T-helper 22 cell (primary cell): ENCODE measurements at regions not wholly inside any gene's neighbourhood (a gene's known extent, or its start where the extent isn't known, plus 50 kb on each side); places are given as distances from the start of the nearest gene placed in this dataset.

Experiments used
- DNase-seq: peaks from one replicate; pipeline ENCODE4 v3.0.0-alpha.2; 2020; ENCODE audit warnings: low read depth

DNA sequence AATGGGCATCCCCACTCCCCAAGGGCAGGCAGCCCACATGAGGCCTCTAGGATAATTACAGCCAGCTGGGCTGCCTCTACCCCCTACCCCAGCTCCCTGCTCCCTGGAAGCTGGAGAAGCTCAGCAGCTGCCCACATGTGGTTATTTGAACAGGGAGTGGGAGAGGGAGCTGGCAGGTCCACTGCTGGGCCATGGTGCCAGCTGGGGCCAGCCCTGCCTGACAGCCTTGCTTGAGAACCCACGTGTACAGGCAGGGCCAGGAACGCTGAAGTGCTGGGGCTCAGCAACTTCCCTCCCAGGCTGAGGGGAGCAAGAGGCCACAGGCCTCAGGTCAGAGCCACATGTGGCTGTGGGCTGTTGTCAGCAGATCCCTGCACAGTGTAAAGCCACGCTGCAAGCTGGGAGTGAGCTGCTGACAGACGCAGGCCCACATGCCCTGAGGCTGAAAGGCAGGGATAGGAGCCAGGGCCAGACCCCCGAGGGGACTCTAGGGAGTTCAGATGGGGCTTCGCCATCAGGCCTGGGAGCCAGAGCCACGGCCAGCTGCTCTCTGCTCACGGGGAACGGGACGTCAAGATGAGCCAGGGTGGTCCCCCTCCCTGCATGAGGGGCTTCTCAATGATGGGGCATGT, 129.0 kb downstream of the SYF2 start:
- DNase-seq, result no peak

GRCh38 chr1:25100151-25100833, 132.0 kb downstream of the SYF2 start:
- DNase-seq, result no peak

- DNase-seq, result no peak
Measured at GRCh38 chr1:25099343-25099951, 132.9 kb downstream of the SYF2 start.

- DNase-seq, result no peak
Measured at GRCh38 chr1:25098717-25099116, 133.6 kb downstream of the SYF2 start.

GRCh38 chr1:25096307-25097150, 135.8 kb downstream of the SYF2 start:
- no peak for DNase-seq

GRCh38 chr1:25095635-25096200, 136.6 kb downstream of the SYF2 start:
- no peak for DNase-seq

DNA sequence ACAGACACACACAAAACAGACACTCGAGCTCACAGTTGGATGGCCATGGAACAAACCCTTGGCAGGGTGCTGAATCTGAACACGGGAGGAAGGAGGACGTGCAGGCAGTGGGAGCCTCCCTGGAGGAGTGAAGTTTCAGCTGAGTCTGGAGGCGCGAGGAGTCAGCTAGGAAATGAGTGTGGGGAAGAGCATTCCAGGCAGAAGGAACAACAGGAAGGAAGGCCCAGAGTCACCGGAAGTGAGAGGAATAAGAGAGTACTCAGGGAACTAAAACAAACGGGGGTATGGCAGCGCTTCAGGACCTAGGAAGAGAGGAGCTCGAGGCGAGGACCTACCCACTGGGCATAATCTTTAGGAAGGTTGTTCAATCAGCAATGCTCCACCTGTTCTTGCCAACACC, 137.3 kb downstream of the SYF2 start:
- DNase-seq, result no peak

DNA sequence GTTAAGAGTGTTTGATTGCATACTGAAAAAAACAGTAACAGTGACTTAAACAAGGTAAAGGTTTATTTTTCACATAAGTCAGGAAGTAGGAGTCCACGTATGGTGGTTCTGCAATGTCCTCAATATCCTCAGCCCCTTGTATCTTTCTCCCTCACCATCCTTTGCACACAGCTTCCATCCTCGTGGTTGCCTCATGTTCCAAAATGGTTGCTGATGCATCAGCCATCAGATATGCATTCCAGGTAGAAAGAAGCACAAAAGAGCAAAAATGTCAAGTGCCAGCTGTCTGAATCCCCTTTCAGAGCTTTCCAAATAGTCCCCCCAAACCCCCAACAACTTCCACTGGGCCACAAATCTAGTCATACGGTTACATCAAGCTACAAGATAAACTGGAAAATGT, 138.1 kb downstream of the SYF2 start:
- no peak for DNase-seq

- no peak for DNase-seq
Measured at GRCh38 chr1:25091658-25092057, 140.6 kb downstream of the SYF2 start.

GRCh38 chr1:25090707-25091422, 141.4 kb downstream of the SYF2 start:
- no peak for DNase-seq

- no peak for DNase-seq
Measured at GRCh38 chr1:25089772-25090171, 142.5 kb downstream of the SYF2 start.

GRCh38 chr1:25088946-25089345, 143.4 kb downstream of the SYF2 start:
- no peak for DNase-seq

DNA sequence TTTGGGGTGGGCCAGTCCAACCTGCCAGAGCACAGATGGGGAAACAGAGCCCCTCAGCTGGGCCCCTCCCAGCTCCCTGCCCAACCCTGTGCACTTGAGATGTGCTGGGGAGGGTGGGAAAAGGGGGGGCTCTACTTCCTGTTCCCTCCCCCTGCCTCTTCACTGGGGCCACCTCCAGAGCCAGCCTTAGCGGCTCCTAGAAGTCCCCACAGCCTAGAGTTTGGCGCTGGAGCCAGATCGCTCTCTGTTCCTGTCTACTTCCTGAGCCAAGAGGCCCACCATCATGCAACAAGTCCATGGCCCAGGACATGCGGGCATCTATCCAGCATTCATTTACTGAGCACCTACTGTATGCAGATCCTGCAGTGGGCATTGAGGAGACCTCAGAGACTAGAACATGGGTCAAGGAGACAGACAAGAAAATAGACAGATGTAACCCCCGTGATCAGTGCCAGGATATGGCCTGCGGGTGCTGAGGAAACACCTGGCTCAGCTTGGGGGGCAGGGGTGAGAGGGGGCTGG, 144.1 kb downstream of the SYF2 start:
- DNase-seq, result no peak

DNA sequence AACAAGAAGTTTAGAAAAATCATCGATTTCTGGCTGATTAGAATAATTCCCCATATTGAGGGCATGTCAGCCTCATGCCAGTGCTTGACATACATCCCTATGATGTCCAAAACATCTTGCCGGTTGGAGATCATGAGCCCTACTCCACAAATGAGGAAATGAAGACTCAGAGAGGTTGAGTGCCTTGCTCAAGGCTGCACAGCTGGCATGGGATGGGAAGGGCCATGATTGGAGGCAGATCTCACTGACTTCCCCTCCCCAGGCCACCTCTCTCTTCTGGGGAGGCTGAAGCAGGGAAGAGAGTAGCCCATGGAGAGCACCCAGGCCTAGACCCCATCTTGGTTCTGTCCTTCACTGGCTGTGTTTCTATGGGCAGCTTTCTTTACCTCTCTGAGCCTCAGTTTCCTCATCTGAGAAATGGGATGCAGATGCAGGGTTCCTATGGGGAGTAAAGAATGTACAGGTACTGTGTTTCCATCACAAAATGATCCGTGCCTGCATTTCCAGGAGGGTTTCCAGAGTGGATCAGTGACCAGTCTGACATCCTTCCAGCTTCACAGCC, 145.7 kb downstream of the SYF2 start:
- DNase-seq, result no peak

DNA sequence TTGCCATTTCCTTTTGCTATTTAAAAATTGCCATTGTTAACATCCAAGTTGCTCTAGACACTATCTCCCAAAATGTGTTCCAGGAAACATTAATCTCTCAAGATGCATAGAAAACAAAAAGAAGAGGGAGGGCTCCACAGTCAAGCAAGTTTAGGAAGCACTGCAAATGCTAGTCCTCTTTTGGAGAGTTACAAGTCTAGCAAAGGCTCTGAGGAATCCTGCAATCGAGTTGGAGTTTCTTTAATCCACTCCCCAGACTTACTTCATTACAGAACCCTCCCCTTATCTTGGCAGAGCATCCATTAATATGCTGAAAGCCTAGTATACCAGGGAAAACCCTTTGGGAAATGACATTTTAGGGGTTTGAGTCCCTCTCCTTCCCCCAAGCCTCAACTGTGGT, 147.9 kb downstream of the SYF2 start:
- DNase-seq, result no peak

DNA sequence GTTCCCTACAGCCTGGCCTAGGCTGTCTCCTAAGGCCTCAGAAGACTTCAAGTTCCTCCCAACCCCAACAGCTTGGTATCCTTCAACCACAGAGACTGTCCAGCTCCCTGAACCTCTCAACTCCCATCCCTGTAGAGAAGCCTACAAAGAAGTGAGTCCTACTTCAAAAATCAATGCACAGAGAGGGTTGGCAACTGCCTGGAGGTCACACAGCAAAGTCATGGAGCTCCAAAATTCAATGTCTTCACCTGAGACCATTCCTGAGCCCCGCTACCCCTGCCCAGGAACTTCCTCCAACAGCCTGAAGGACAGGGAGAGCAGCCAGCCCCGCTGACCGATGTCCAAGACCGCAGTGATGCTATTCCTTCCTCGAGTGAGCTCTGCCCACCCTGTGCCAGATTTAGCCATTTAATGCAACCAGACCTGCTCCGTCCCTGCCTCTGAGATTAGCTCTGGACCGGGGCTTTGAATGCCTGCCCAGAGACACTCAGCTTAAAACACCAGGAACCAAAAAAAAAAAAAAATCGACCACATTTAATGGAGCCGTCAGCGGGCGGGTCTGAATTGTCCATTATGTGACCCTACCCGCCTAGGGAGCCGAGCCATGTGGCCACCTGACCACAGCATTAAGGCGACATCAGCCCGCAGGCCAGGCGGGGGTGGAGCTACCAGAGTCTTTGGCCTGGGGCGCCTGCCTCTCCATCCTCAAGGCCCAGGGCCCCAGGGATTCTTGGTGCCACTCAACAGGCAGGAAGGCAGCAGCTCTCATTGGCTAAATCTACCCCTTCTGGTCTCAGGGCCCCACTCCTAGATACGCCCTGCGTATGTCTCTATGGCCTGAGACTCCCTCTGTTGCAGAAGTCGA, 148.6 kb downstream of the SYF2 start:
- no peak for DNase-seq

GRCh38 chr1:25082995-25083394, 149.3 kb downstream of the SYF2 start:
- DNase-seq, result no peak

GRCh38 chr1:25082216-25082899, 149.9 kb downstream of the SYF2 start:
- DNase-seq, result no peak

DNA sequence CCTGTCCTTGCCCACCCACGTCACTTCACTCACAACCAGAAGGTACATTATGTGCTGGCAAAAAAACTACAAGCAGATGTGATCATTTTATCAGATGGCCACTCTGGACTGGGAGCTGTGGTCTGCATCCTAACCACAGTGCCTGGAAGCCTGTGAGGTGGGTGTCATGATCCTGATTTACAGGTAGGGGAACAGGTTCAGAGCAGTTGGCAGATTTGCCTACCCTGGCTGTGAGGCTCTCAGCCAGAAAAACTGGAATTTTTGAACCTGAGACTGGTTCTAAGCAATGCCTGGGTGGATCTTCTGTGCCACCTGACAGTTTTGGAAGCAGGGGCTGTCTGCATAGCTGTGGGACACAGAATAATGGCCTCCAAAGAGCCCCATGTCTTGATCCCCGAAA, 150.8 kb downstream of the SYF2 start:
- DNase-seq, result no peak
